Neutrophil (primary cell): ENCODE measurements at regions not wholly inside any gene's neighbourhood (a gene's known extent, or its start where the extent isn't known, plus 50 kb on each side); places are given as distances from the start of the nearest gene placed in this dataset.
"Not testable (repeated sequence)": the region's sequence is repeated elsewhere in the genome, so short reads cannot be mapped to it uniquely, and the experiment has no call there.

Experiments
- H3K27ac ChIP-seq: fragments of 200-600 bp; sonication (generic); 2 replicates; pipeline ENCODE4 v1.5.1; 2016; ENCODE audit warnings: mild to moderate bottlenecking, moderate library complexity
- H3K27me3 ChIP-seq: fragments of 200-600 bp; sonication (generic); 2 replicates; pipeline ENCODE4 v1.6.0; 2016; ENCODE audit warnings: mild to moderate bottlenecking
- H3K36me3 ChIP-seq: fragments of 200-600 bp; sonication (generic); 2 replicates; pipeline ENCODE4 v1.5.1; 2017
- H3K4me1 ChIP-seq, 2 experiments: fragments of 200-600 bp in 1 of 2; sonication (generic) in 1 of 2; 1 replicate in 1 of 2; 2 replicates in 1 of 2; pipeline versions ENCODE4 v1.5.1 to v1.6.1; 2013 to 2016; ENCODE audit warnings: low read depth in 1 of 2, low read length in 1 of 2, mild to moderate bottlenecking in 1 of 2, moderate library complexity in 1 of 2; ENCODE audit not compliant: control insufficient read depth in 1 of 2, insufficient read depth in 1 of 2
- H3K4me3 ChIP-seq, 2 experiments: fragments of 200-600 bp in 1 of 2; sonication (generic) in 1 of 2; 1 replicate in 1 of 2; 2 replicates in 1 of 2; pipeline ENCODE4 v1.5.1; 2013 to 2016; ENCODE audit warnings: low read depth in 1 of 2, low read length in 1 of 2, mild to moderate bottlenecking in 1 of 2, moderate library complexity in 1 of 2
- H3K9me3 ChIP-seq: fragments of 200-600 bp; sonication (generic); 2 replicates; pipeline ENCODE4 v1.5.1; 2016
- CTCF ChIP-seq: fragments of 200-600 bp; sonication (generic); IDR thresholded peaks from 2 replicates; pipeline ENCODE4 v1.5.1; 2016; ENCODE audit warnings: antibody characterized with exemption

DNA sequence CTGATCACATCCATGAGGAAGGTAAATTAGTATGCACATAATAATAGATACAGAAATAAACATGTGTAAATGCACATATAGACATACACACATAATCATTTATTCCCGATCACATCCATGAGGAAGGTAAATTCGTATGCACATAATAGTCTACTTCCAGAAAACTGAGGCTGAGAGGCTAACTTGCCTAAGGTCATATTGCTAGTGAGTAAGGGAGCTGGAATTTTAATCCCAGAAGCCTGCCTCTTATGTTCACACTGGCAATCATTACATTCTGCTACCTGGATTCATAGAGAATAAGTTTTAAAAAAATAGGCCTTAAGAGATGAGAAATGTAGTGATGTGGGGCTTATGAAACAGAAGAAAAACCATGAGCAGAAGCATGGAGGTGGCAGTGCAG lies 716.3 kb downstream of the BRINP1 start:
- Histone ChIP-seq H3K36me3 (no peaks in the 10 kb centered on the region), H3K27me3 (no peaks in the 10 kb centered on the region), H3K4me3 (no peak overlapping the region), H3K4me1 (no peaks in the 10 kb centered on the region), H3K27ac (no peak overlapping the region), H3K9me3 (no peaks in the 10 kb centered on the region)
- TF ChIP-seq CTCF: no peak

GRCh38 chr9:118659011-118659410 lies 710.2 kb downstream of the BRINP1 start:
- TF ChIP-seq CTCF: no peak
- Histone ChIP-seq H3K9me3 (no peaks in the 10 kb centered on the region), H3K4me3 (no peak overlapping the region), H3K27me3 (no peaks in the 10 kb centered on the region), H3K36me3 (no peaks in the 10 kb centered on the region), H3K4me1 (no peaks in the 10 kb centered on the region), H3K27ac (no peak overlapping the region)

DNA sequence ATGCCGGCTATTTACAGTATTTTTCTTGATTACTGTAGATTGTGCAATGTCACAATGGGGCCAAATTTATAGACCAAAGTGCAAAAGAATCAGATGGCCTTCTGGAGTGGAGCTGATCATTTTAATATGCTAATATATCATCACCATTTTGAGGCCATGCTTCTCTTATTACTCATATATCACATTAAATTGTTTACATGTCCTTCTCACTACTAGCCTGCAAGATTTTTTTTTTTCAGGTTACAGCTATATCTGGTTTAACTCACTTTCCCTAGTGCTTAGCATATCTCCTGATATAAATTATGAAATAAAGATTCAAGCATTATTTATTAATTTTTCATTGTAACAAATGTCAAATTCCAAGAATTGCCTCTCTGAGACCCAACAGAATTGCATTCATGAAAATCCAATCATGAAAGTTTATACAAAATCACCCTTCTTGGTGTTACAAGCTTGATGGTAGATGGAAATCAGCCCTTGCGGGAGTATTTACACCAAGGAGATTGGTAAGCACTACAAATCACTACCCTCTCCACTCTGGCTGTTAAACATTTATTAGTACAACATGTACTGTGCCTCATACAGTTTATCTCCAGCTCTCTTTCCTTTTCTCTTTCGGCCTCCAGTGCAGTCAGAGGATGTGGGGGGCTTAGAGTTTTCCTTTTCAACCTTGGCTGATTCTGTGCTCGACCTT lies 703.9 kb downstream of the BRINP1 start:
- no peaks in the 10 kb centered on the region for H3K36me3 ChIP-seq

DNA sequence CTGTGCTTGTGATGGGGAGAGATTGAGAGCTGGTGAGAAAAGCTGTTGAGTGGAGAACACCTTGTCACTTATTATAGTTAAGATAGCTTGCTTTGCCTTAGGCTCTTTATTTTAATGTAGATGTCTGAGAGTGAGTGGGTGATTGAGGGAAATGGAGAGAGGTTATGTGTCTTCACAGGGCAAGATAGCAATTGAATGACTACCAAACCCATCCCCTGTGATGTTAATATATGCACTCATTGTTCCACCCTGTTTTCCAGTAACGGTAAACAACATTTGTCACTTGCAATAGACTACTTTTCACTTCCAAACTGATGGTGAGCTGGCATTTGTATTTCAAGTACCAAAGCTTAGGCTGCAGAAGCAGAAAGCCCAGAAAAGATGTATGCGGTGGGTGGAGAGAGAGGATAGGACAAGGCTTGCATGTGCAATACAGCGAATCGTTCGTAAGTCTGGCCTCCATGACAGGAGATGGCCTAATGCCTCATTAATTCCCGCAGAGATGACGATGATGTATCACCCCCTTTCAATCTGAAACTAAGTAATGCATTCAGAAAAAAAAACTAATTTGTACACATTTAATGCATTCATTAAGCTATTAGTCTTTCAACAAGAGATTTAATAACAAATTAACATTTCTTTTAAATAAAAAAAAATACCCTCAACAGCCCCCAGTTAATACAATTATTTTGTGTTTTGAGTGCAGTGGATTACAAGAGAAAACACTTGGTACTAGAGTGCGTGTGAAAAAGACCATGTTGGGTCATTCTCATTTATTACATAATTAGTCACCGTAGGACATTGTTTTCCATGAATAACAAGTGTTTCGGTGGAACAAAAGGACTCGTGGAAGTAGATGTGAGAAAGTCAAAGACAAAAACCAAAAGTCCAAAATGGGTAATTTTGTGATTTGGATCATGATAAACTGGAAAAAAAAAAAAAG lies 699.0 kb downstream of the BRINP1 start:
- Histone ChIP-seq H3K36me3 (no peaks in the 10 kb centered on the region), H3K27ac (no peak overlapping the region)
- TF ChIP-seq CTCF: no peak

More for the DNA sequence above, 703.9 kb downstream of the BRINP1 start:
- Histone ChIP-seq H3K9me3 (no peaks in the 10 kb centered on the region), H3K4me1 (no peaks in the 10 kb centered on the region), H3K27ac (no peak overlapping the region), H3K4me3 (no peak overlapping the region), H3K27me3 (no peaks in the 10 kb centered on the region)
- no peak for TF ChIP-seq CTCF

DNA sequence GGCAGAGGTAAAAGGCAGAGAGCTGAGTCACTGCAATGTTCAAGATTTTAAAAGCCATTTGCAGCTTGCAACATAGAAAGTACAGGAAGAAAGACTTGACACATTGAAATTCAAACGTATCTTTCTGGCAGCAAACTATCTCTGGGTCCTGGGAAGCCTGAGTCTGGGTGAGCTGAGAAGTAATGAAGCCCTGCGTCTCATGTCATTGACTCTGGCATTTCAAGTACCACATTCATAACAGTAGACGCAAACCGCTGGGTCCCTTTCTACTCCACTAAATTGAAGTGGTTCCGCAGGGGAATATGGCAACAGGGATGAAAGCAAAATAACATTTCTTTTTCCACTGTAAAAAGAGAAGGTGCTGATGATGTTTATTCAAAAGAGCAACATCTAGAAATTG lies 694.3 kb downstream of the BRINP1 start:
- no peak for TF ChIP-seq CTCF
- Histone ChIP-seq H3K36me3 (no peaks in the 10 kb centered on the region), H3K4me1 (no peaks in the 10 kb centered on the region), H3K27ac (no peak overlapping the region), H3K4me3 (no peak overlapping the region), H3K27me3 (no peaks in the 10 kb centered on the region), H3K9me3 (no peaks in the 10 kb centered on the region)

More for the DNA sequence above, 699.0 kb downstream of the BRINP1 start:
- no peaks in the 10 kb centered on the region for H3K9me3 ChIP-seq
- H3K4me1 ChIP-seq: no peaks in the 10 kb centered on the region
- H3K27me3 ChIP-seq: no peaks in the 10 kb centered on the region
- H3K4me3 ChIP-seq: no peak overlapping the region

GRCh38 chr9:118677936-118678653 lies 691.1 kb downstream of the BRINP1 start:
- not testable (repeated sequence) for H3K27ac ChIP-seq, H3K36me3 ChIP-seq, H3K4me1 ChIP-seq, H3K4me3 ChIP-seq, H3K27me3 ChIP-seq, H3K9me3 ChIP-seq
